BJ (cell line): ENCODE measurements at regions not wholly inside any gene's neighbourhood (a gene's known extent, or its start where the extent isn't known, plus 50 kb on each side); places are given as distances from the start of the nearest gene placed in this dataset.

Source experiments
- CTCF ChIA-PET: fragments of 350-600 bp; formaldehyde crosslinking; extraction: SDS; loops from one replicate; lab custom pipeline; 2021; ENCODE audit warnings: antibody characterized with exemption, inconsistent platforms; lab: Yijun Ruan, JAX
- POLR2A ChIA-PET: fragments of 300-600 bp; sonication (Branson Sonifier 250); formaldehyde crosslinking; extraction: SDS; loops from one replicate; lab custom pipeline; 2021; ENCODE audit warnings: antibody characterized with exemption; lab: Charles Lee
- DNase-seq: peaks from one replicate; pipeline ENCODE4 v3.0.0-alpha.2; 2011; ENCODE audit warnings: low read depth
- H3K27me3 ChIP-seq: 2 replicates; pipeline ENCODE4 v1.6.0; 2011; ENCODE audit warnings: low read length; ENCODE audit not compliant: control insufficient read depth, insufficient read depth
- H3K36me3 ChIP-seq: 2 replicates; pipeline ENCODE4 v1.5.1; 2011; ENCODE audit warnings: low read length; ENCODE audit not compliant: control insufficient read depth, insufficient read depth
- H3K4me3 ChIP-seq: 2 replicates; pipeline ENCODE4 v1.5.1; 2011; ENCODE audit warnings: low read depth, mild to moderate bottlenecking, control low read depth, low read length
- TF ChIP-seq, protein P1 (sequence below): IDR thresholded peaks from 2 replicates; pipeline ENCODE4 v1.5.1; 2011; ENCODE audit warnings: low read depth, mild to moderate bottlenecking, control low read depth, inconsistent platforms, low read length, moderate library complexity; ENCODE audit not compliant: insufficient read depth

DNA sequence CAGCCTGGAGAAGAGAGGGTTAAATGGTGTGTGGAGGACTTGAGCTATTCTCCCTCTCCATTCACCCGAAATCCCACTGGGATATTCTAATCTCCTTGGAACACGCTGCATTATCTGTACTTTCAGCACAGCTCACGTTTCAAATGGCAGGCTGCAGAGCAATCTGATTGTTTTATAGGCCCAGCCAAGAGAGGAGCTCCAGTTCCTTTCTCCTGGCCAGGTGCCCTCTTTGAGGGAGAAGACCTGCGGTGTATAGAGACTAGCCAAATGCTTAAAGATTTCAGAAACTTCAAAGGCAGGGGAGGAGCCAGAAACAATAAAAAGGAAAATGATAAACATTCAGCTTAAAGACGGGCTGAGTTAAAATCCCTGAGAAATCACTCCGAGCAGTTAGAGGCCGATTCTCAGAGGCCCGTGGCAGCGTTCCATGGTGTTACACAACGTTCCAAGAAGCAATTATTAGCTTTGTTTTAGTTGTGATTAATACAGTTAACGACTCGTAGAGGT is 564.0 kb upstream of the KLF4 start:
- TF ChIP-seq, protein P1, sequence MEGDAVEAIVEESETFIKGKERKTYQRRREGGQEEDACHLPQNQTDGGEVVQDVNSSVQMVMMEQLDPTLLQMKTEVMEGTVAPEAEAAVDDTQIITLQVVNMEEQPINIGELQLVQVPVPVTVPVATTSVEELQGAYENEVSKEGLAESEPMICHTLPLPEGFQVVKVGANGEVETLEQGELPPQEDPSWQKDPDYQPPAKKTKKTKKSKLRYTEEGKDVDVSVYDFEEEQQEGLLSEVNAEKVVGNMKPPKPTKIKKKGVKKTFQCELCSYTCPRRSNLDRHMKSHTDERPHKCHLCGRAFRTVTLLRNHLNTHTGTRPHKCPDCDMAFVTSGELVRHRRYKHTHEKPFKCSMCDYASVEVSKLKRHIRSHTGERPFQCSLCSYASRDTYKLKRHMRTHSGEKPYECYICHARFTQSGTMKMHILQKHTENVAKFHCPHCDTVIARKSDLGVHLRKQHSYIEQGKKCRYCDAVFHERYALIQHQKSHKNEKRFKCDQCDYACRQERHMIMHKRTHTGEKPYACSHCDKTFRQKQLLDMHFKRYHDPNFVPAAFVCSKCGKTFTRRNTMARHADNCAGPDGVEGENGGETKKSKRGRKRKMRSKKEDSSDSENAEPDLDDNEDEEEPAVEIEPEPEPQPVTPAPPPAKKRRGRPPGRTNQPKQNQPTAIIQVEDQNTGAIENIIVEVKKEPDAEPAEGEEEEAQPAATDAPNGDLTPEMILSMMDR = no peak
- Histone ChIP-seq H3K27me3 (no peaks in the 10 kb centered on the region), H3K36me3 (no peaks in the 10 kb centered on the region), H3K4me3 (no peak overlapping the region)
- DNase-seq = no peak
- ChIA-PET POLR2A (no interaction called here), CTCF (interaction anchor here (1.4 kb wide), 1 partner anchor 569 kb away, joined by 4 read pairs; no protein-coding TSS in a partner anchor)

DNA sequence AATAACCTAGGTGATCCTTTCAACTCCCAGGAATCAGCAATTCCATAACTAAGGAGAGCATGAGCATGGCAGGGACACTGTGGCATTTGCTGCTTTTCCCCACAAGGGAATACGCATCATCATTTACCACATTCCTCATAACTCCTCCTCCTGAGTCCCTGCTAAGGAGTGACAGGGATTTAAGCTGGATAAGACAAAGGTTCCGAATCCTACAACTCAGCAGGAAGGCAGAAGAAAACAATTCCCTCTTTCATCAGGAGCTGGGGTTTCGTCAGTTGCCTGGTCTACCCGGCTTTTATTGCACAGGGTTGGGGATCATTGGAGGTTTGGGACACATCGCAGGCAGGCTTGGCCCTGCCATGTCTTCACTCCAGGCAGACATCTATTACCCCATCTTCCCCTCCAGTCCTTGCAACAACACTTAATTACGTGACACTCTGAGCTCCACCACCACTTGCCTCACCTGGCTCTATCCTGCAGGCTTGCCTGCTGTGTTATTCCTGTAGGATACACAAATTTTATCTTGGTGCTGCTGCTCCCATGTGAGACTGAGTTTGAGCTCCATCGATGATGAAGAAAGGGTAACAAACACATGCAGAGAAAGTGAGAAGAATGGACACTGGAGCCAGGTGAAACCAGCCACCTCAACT is 563.0 kb upstream of the KLF4 start:
- Histone ChIP-seq H3K36me3 (no peaks in the 10 kb centered on the region), H3K4me3 (no peak overlapping the region), H3K27me3 (no peaks in the 10 kb centered on the region)
- DNase-seq = no peak
- TF ChIP-seq, protein P1 = no peak
- ChIA-PET CTCF (interaction anchor here (0.5 to 1.4 kb wide), 2 partner anchors 568 to 628 kb away, joined by 3 to 4 read pairs; no protein-coding TSS in a partner anchor), POLR2A (no interaction called here)

DNA sequence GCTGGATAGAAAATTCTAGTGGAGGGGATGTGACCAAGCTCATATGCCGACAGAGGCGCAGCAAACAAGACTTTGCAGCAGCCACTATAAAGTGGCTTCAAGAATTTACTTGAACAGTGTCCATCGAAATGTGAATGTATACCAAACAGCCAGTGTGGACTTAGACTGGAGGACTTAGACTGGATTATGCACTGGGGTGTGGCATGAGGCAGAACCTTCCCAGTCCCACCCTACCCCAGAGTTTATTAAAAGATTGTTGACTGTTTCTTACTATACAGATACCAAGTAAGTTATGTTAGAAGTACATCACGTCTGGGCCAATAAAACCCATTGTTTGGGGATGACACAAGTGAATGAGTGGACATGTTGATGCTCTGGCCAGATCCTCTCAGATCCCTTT is 561.3 kb upstream of the KLF4 start:
- TF ChIP-seq, protein P1 = no peak
- DNase-seq = no peak
- CTCF ChIA-PET = interaction anchor here (0.6 to 1.0 kb wide), 2 partner anchors 149 to 566 kb away, joined by 3 read pairs; no protein-coding TSS in a partner anchor
- POLR2A ChIA-PET = no interaction called here
- no peak overlapping the region for H3K4me3 ChIP-seq
- no peaks in the 10 kb centered on the region for H3K27me3 ChIP-seq
- H3K36me3 ChIP-seq = no peaks in the 10 kb centered on the region

DNA sequence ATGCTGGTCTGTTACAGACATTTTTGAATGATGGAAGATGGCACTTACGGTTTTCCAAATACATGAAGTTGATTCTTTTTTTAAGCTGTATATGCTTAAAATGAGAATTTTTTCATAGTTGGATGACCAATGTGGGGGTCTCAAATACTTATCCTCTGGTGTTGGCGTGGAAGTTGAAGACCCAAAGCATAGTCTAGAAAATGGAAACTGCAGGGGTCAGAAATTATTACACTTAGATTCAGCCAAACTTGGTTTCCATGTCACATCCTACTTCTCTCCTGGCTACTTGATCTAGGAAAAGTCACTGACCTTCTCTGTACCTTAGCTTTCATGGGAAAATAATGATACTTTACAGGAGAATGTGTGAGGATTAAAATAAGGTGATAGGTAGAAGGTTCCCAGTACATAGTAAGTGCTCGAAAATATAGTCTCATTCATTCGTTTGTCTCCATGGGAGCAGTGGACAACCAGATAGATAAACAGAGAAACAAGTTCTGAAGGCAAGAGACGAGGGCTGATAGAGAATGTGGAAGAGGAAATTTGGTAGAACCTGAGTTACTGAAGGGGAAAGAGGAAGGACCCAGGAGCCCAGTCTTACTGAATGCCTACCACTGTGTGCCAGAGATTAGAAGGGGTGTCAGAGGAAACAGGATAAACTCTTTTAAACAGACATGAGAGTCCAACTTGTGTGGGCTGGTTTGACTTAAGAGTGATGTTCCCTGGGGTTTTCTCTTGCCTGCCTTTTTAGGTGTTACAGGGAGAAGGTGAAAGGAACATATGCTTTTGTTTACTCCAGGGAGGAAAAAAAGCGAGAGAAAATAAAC is 560.3 kb upstream of the KLF4 start:
- TF ChIP-seq, protein P1 = no peak
- Histone ChIP-seq H3K4me3 (no peak overlapping the region), H3K36me3 (no peaks in the 10 kb centered on the region), H3K27me3 (no peaks in the 10 kb centered on the region)
- ChIA-PET CTCF (interaction anchor here (1.0 to 1.2 kb wide), 3 partner anchors 219 to 584 kb away, joined by 3 read pairs; no protein-coding TSS in a partner anchor), POLR2A (no interaction called here)
- no peak for DNase-seq

DNA sequence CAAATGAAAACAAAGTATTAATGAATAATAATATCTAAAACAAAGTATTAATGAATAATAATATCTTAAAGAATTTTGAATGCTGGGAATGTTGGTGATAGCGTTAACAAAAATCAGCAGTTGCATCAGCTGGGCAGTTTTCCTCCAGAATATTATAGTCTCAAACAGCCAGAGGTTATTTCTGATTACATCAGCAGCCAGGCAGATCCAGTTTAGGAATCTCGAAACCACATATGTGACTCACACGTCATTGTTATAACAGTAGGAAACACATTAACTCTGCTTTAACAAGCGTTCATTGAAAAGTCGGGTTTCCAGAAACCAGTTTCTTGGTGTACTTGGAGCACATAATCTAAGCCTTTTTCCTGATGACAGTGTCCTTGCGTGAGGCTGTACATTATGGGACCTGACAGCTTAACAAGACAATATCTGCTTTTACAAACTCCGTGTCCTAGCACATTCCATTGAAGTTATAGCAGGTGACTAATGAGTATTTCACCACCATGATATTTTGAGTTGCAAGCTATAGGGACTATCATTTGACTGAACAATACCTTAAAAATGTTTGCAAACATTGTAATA is 559.5 kb upstream of the KLF4 start:
- H3K4me3 ChIP-seq = no peak overlapping the region
- peak; percentile 94 for DNase-seq
- H3K36me3 ChIP-seq = no peaks in the 10 kb centered on the region
- TF ChIP-seq, protein P1 = no peak
- CTCF ChIA-PET = interaction anchor here (0.9 to 1.2 kb wide), 3 partner anchors 14 to 584 kb away, joined by 3 read pairs; no protein-coding TSS in a partner anchor
- POLR2A ChIA-PET = no interaction called here
- H3K27me3 ChIP-seq = no peaks in the 10 kb centered on the region
